Upper lobe of right lung (tissue), 1 donor: ENCODE measurements at regions not wholly inside any gene's neighbourhood (a gene's known extent, or its start where the extent isn't known, plus 50 kb on each side); places are given as distances from the start of the nearest gene placed in this dataset.

Experiments used
- ATAC-seq: fragments of 200-7000 bp; cut with Tn5 transposase; one replicate; pipeline ENCODE4 v1.9.1; 2020; ENCODE audit warnings: mild to moderate bottlenecking, moderate library complexity
- DNase-seq: peaks from one replicate; pipeline ENCODE4 v3.0.0-alpha.2; 2020
- H3K27ac ChIP-seq: fragments of 200-600 bp; one replicate; pipeline ENCODE4 v1.8.0; 2022
- H3K27me3 ChIP-seq: fragments of 200-600 bp; one replicate; pipeline ENCODE4 v1.8.0; 2022; ENCODE audit warnings: mild to moderate bottlenecking
- H3K36me3 ChIP-seq: fragments of 200-600 bp; one replicate; pipeline ENCODE4 v1.8.0; 2022
- H3K4me1 ChIP-seq: fragments of 200-600 bp; one replicate; pipeline ENCODE4 v1.8.0; 2022
- H3K4me3 ChIP-seq: fragments of 200-600 bp; one replicate; pipeline ENCODE4 v1.8.0; 2022; ENCODE audit warnings: mild to moderate bottlenecking
- H3K9me3 ChIP-seq: fragments of 200-600 bp; one replicate; pipeline ENCODE4 v1.8.0; 2022
- CTCF ChIP-seq: fragments of 200-600 bp; IDR thresholded peaks from one replicate; pipeline ENCODE4 v1.8.0; 2022; ENCODE audit warnings: antibody characterized with exemption
- intact Hi-C: fragments of 100-400 bp; cut with DNase I; formaldehyde crosslinking; loops from one replicate; pipeline ENCODE4 v1.11.0; 2022
- donor health status: DM: no; HTN: yes; CAD: no; lungs with severe emphysema.

DNA sequence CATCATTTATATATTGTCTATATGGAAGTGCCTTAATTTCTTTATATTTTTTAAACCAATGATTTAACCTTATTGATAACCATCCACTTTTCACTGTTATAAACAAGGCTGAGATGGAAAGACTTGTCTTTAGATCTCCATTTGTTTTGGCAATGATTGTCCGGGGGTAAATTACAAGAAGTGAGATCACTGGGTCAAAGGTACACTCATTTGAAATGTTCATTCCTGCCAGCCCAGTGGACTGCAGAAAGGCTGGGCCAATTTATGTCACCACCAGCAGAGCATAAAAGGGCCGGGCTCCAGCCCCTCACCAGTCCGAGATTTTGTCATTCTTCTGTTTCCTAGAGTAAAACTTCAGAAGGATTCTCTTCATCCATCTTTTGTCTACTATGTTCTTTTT is 93.6 kb upstream of the NEO1 start:
- H3K36me3 ChIP-seq, result no peaks in the 10 kb centered on the region
- no peak overlapping the region for H3K4me3 ChIP-seq
- no peak for DNase-seq
- intact Hi-C loops, result no loop called here
- no peaks in the 10 kb centered on the region for H3K27me3 ChIP-seq
- no peaks in the 10 kb centered on the region for H3K4me1 ChIP-seq
- no peaks in the 10 kb centered on the region for H3K9me3 ChIP-seq
- TF ChIP-seq CTCF, result no peak
- ATAC-seq, result no peak
- no peak overlapping the region for H3K27ac ChIP-seq

GRCh38 chr15:72953306-72953705 is 99.0 kb upstream of the NEO1 start:
- TF ChIP-seq CTCF, result no peak
- no peaks in the 10 kb centered on the region for H3K9me3 ChIP-seq
- no peaks in the 10 kb centered on the region for H3K27me3 ChIP-seq
- H3K27ac ChIP-seq, result no peak overlapping the region
- H3K4me3 ChIP-seq, result no peak overlapping the region
- H3K4me1 ChIP-seq, result no peaks in the 10 kb centered on the region
- ATAC-seq (no peak), DNase-seq (no peak)
- no peaks in the 10 kb centered on the region for H3K36me3 ChIP-seq
- intact Hi-C loops, result no loop called here

GRCh38 chr15:72952151-72952550 is 100.1 kb upstream of the NEO1 start:
- ATAC-seq (no peak), DNase-seq (no peak)
- intact Hi-C loops, result no loop called here
- H3K4me3 ChIP-seq, result no peak overlapping the region
- no peak overlapping the region for H3K27ac ChIP-seq
- no peaks in the 10 kb centered on the region for H3K36me3 ChIP-seq
- no peaks in the 10 kb centered on the region for H3K27me3 ChIP-seq
- H3K9me3 ChIP-seq, result peaks cover 8% of the 10 kb centered on the region
- no peaks in the 10 kb centered on the region for H3K4me1 ChIP-seq
- no peak for TF ChIP-seq CTCF

DNA sequence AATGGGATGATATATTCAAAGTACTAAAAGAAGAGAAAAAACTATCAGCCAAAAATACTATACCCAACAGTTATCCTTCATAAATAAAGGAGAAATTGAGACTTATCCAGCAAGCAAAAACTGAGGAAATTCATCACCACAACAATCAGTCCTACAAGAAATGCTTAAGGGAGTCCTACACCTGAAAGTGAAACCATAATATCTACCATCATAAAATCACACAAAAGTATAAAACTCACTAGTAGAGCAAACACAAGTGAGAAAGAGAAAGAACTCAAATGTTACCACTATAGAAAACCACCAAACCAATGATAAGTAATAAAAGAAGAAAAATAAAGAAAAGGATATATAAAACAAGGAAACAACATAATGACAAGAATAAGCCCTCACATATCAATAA is 103.6 kb upstream of the NEO1 start:
- no peak for TF ChIP-seq CTCF
- DNase-seq (no peak), ATAC-seq (no peak)
- Histone ChIP-seq H3K9me3 (peaks cover 11% of the 10 kb centered on the region), H3K36me3 (no peaks in the 10 kb centered on the region), H3K27ac (no peak overlapping the region), H3K27me3 (no peaks in the 10 kb centered on the region), H3K4me1 (no peaks in the 10 kb centered on the region), H3K4me3 (no peak overlapping the region)
- intact Hi-C loops, result no loop called here

DNA sequence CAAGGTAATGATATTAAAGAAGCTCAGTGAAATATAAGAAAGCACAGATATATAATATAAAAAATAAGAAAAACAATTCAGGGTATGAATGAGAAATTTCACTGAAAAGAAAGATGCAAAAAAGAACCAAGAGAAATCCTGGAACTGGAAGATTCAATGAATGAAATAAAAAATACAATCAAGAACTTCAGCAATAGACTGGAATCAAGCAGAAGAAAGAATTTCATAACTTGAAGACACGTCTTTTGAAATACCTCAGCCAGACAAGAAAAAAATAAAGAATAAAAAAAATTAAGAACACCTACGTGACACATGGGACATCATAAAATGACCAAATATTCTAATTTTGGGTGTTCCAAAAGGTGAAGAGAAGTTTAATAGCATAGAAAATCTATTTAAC is 104.6 kb upstream of the NEO1 start:
- Histone ChIP-seq H3K4me3 (no peak overlapping the region), H3K4me1 (no peaks in the 10 kb centered on the region), H3K27ac (no peak overlapping the region), H3K36me3 (no peaks in the 10 kb centered on the region), H3K27me3 (no peaks in the 10 kb centered on the region), H3K9me3 (peaks cover 11% of the 10 kb centered on the region)
- no peak for ATAC-seq
- no peak for DNase-seq
- no peak for TF ChIP-seq CTCF
- intact Hi-C loops, result no loop called here

GRCh38 chr15:72944565-72944964 is 107.7 kb upstream of the NEO1 start:
- Histone ChIP-seq H3K4me1 (no peaks in the 10 kb centered on the region), H3K27me3 (no peaks in the 10 kb centered on the region), H3K4me3 (no peak overlapping the region), H3K27ac (no peak overlapping the region), H3K36me3 (no peaks in the 10 kb centered on the region), H3K9me3 (peaks cover 11% of the 10 kb centered on the region)
- DNase-seq (no peak), ATAC-seq (no peak)
- intact Hi-C loops, result no loop called here
- no peak for TF ChIP-seq CTCF
